NCI-H2029 treated with DMSO at 0.1 percent for 48 hours (cell line): ENCODE measurements at regions not wholly inside any gene's neighbourhood (a gene's known extent, or its start where the extent isn't known, plus 50 kb on each side); places are given as distances from the start of the nearest gene placed in this dataset.

Experiments used
- DNase-seq: peaks from one replicate; lab custom pipeline; 2025; lab: John Stamatoyannopoulos, UW

GRCh38 chr18:39748727-39749126 is 2183.1 kb upstream of the CELF4 start:
- no peak for DNase-seq

DNA sequence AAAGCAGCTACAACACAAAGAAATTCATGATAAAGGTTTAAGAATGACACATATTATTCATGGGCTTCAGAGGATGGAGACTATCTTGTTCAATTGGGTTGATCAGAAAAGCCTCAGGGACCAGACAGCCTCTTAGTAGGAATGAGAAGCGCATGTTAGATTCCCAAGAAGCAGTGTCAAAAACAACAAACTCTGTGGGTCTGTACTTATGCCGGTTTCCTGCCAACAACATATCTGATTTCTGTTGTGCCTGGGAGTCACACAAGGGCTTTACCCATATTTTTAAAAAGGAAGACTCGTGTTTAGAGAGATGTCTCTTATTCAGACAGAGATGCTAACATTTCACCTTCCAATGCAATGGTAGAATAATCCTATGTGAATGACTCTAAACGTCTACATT is 2180.6 kb upstream of the CELF4 start:
- no peak for DNase-seq

- DNase-seq = no peak
Measured at GRCh38 chr18:39743463-39743862, 2177.9 kb upstream of the CELF4 start.

- peak; percentile 91 for DNase-seq
Measured at GRCh38 chr18:39741755-39742466, 2176.3 kb upstream of the CELF4 start.

DNA sequence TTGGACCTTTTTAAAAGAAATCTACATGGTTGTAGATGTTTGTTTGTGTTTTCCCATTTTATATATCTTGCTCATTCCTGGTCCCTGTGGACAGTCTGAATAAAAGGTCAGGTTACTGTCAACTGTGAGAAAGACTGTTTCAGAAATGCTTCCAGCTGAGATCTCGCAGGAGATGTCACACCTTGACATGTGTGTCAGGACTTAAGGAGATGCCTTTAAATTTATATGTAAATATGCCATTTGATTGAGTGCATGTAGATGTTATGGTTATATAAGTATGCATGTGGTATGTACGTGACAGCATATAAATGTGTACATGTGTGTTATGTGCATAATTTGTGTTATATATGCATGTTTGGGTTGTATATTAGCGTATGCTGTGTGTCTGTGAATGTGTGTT is 2172.3 kb upstream of the CELF4 start:
- no peak for DNase-seq

DNA sequence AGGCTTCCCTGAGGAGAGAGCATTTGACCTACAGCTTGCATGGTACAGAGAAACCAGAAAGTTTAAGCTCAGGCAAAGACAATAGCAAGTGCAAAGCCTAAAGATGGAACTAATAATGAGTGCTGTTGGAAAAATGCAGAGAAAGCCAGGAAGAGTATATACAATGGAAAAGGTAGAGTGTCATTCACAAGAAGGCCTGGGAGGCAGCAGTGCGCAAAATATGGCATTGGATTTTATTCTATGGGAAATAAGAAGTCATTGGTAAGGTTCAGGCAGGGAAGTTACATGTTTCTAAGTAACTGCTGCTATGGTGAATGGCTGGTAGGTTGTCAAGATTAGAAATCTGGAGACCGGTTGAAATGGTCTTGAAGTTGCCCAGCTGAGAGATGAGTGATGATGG is 2167.3 kb upstream of the CELF4 start:
- DNase-seq = no peak

- DNase-seq = no peak
Measured at GRCh38 chr18:39730606-39731005, 2165.0 kb upstream of the CELF4 start.

GRCh38 chr18:39724652-39725051 is 2159.1 kb upstream of the CELF4 start:
- DNase-seq = no peak

DNA sequence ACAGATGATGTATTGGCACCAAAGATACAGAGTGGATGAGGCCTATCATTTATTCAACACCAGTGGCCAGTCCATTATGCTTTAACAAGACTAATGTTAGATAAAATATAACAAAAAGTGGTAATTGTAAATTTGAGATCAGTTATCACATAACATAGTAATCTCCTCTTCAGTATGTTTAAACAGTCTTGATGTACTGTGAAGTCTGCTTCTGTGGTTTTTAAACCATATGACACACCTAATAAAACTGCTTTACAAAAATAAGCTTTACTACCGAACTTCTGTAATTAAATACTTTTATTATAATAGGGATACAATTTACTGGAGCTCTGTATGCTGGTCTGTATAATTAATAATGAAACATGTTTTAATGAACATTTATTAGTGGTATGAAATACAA is 2156.1 kb upstream of the CELF4 start:
- no peak for DNase-seq

DNA sequence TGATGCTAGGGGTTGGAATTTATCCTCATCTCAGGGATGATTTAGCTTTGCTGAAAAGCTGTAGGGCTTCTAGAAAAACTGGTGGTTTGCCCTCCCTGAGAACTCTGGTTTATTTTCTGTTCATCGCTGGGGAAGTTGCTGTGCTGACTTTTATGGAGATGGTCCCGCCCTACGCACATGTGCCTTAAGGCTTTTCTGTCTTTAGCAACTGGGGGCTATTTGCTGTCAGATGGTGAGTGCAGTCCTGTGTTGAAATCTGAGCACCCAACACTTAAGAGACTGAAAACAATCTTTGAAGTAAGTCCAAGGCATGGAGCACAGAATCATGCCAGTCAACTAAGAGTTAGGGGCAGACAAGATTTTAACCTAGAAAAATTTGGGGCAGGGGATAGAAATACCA is 2148.4 kb upstream of the CELF4 start:
- DNase-seq = no peak

GRCh38 chr18:39711701-39712100 is 2146.1 kb upstream of the CELF4 start:
- no peak for DNase-seq

- no peak for DNase-seq
Measured at GRCh38 chr18:39705362-39705761, 2139.8 kb upstream of the CELF4 start.

- no peak for DNase-seq
Measured at GRCh38 chr18:39702888-39703287, 2137.3 kb upstream of the CELF4 start.

DNA sequence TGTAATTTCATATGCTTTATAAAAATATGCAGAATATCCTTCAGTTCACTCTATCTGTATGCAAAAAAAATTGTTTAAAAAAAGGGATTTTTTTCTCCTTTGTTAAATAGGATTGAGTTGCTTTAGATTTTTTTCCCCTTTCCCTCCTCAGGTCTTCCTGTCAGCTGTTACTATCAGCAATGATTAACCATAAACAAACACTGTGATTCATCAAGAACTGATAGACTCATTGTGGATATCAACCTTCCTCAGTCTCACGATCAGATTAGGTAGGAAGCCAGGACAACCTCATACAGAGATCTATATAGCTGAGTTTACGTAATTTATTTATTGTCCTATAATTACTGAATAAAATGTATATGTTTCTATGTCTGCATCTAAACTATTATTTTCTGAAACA is 2136.2 kb upstream of the CELF4 start:
- no peak for DNase-seq

DNA sequence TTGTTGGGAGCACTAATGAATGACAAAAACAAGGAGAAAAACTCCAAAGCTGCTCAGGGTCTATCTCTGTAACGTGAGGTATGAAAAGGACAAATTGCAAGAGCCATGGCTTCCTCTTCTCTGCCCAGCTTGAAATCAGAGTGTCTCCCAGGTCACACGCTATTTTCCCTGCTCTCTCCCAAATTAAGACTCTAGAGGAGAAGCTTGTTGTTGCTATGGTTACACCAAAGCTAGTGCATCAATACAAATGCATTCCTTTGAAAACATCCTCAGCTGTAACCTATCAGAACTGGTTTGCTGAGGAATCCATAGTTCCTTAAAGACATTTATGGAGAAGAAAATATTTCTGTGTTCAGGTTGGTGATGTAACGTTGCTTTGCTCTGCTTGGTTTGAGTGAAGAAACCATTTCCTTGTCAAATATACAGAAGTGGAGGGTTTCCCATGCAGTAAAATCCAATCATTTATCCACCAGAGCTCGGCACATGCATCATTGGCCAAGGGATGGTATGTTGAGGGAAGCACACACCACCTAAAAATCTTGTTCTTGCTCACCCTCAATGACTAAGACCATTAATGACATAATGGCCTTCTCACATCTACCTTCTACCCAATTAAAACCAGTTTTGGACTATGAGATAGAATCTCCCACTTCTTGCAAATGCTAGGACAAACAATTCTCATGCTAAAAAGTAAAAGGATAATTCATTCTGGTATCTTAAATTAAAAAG is 2135.6 kb upstream of the CELF4 start:
- no peak for DNase-seq

DNA sequence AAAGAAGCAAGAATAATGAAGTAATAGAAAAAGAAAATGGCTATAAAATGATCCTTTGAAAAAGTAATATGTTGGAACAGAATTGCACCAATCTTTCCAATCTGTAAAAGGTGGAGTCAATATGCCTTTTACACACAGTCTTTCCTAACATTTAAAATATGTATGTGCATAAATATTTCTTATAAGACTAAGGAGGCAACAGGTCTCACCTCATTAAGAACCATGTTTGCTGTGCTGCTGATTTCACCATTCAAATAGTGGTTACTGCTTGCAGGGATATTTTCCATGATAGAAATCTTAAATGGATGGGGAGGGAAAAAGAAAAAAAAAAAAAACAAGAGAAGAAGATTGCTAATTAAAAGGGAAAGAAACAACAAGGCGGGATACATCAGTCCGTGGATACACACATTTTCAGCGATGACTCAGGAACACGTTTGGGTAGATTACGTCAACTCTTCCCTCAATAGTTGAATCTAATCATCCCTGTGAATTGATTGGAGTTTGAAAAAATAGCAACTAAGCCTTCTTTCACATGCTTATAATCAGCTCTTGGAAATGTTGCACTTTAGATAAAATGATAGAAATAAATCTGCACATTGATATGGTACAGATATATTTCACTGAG is 2133.9 kb upstream of the CELF4 start:
- no peak for DNase-seq

- no peak for DNase-seq
Measured at GRCh38 chr18:39698436-39698835, 2132.8 kb upstream of the CELF4 start.

DNA sequence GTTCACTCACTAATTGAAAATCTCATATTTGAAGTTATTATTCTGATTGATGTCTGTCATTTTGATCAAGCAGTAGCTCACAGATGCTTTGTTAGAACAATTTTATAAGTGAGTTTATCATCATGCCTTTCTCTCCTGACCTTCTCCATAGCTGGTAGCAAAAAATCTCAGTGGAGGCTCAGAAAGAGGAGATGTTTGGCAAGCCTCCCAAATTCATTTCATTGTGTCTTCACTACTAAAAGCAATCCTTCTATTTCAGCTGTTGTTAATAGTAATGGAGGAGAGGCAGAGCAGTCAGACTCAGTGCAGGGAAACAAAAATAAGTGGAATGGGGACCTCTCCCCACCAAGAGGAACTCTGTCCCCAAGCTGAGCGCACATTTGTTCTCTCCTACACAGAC is 2127.8 kb upstream of the CELF4 start:
- no peak for DNase-seq

GRCh38 chr18:39692367-39693015 is 2126.9 kb upstream of the CELF4 start:
- DNase-seq = no peak

- DNase-seq = no peak
Measured at GRCh38 chr18:39685303-39685902, 2119.8 kb upstream of the CELF4 start.

- no peak for DNase-seq
Measured at GRCh38 chr18:39681061-39681460, 2115.5 kb upstream of the CELF4 start.

GRCh38 chr18:39675906-39676305 is 2110.3 kb upstream of the CELF4 start:
- DNase-seq = no peak
